ENCODE measurements at regions not wholly inside any gene's neighbourhood (a gene's known extent, or its start where the extent isn't known, plus 50 kb on each side); places are given as distances from the start of the nearest gene placed in this dataset.

DNA sequence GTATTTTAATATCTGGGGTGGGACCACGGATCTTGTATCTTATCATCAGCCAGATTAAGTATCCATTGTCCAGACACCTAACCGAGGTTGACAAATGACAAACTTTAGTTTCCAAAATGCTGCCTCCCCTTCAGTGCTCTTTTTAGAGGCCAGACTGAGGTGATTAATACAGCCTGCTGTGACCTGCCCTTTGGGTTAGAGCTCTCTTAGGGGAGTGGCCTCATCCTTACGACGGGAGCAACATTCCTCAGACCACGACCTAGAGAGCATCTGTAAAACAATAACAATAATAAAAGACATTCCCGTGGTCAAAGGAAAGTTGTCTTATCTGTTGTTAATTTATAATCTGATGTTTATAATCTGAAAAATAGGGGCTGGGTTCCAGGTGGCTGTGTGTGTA, 405.3 kb downstream of the LPIN1 start:
- H3K4me2 ChIP-seq (ENCODE audit: low read length), result no peak overlapping the region
- no peak overlapping the region for H3K27ac ChIP-seq (ENCODE audit: low read depth, low read length)
- peaks cover 11% of the 10 kb centered on the region for H3K4me1 ChIP-seq (ENCODE audit: control insufficient read depth, low read length)
- TF ChIP-seq CTCF (IDR thresholded peaks at IDR 0.05; ENCODE audit: low read depth, low read length, poor library complexity, severe bottlenecking), result no peak
- TF ChIP-seq EZH2phosphoT487 (IDR thresholded peaks at IDR 0.05; ENCODE audit: borderline replicate concordance, low read length), result no peak
- no peaks in the 10 kb centered on the region for H3F3A ChIP-seq (ENCODE audit: control insufficient read depth, insufficient read depth)
- no peaks in the 10 kb centered on the region for H3K9me3 ChIP-seq (ENCODE audit: control insufficient read depth, insufficient read depth, low read length)
- H3K27me3 ChIP-seq (ENCODE audit: control insufficient read depth, low read length), result no peaks in the 10 kb centered on the region
- H3K4me3 ChIP-seq (ENCODE audit: low read length), result no peak overlapping the region
- no peaks in the 10 kb centered on the region for H3K36me3 ChIP-seq (ENCODE audit: control insufficient read depth, low read length)
- no peaks in the 10 kb centered on the region for H3K79me2 ChIP-seq (ENCODE audit: control insufficient read depth, low read length)
- no peaks in the 10 kb centered on the region for H3K9me2 ChIP-seq (replicated peaks; ENCODE audit: control insufficient read depth, low read length)
- no peaks in the 10 kb centered on the region for H4K20me1 ChIP-seq (ENCODE audit: control insufficient read depth, insufficient read depth, low read depth, low read length)

GRCh38 chr2:12152888-12153287, 406.5 kb downstream of the LPIN1 start:
- TF ChIP-seq CTCF (IDR thresholded peaks at IDR 0.05; ENCODE audit: low read depth, low read length, poor library complexity, severe bottlenecking), result no peak
- TF ChIP-seq EZH2phosphoT487 (IDR thresholded peaks at IDR 0.05; ENCODE audit: borderline replicate concordance, low read length), result no peak
- H3K27ac ChIP-seq (ENCODE audit: low read depth, low read length), result no peak overlapping the region
- no peaks in the 10 kb centered on the region for H3K36me3 ChIP-seq (ENCODE audit: control insufficient read depth, low read length)
- no peaks in the 10 kb centered on the region for H3K27me3 ChIP-seq (ENCODE audit: control insufficient read depth, low read length)
- no peak overlapping the region for H3K4me2 ChIP-seq (ENCODE audit: low read length)
- no peak overlapping the region for H3K4me3 ChIP-seq (ENCODE audit: low read length)
- no peaks in the 10 kb centered on the region for H3F3A ChIP-seq (ENCODE audit: control insufficient read depth, insufficient read depth)
- peaks cover 11% of the 10 kb centered on the region for H3K4me1 ChIP-seq (ENCODE audit: control insufficient read depth, low read length)
- no peaks in the 10 kb centered on the region for H4K20me1 ChIP-seq (ENCODE audit: control insufficient read depth, insufficient read depth, low read depth, low read length)
- no peaks in the 10 kb centered on the region for H3K9me2 ChIP-seq (replicated peaks; ENCODE audit: control insufficient read depth, low read length)
- H3K79me2 ChIP-seq (ENCODE audit: control insufficient read depth, low read length), result no peaks in the 10 kb centered on the region
- H3K9me3 ChIP-seq (ENCODE audit: control insufficient read depth, insufficient read depth, low read length), result no peaks in the 10 kb centered on the region

DNA sequence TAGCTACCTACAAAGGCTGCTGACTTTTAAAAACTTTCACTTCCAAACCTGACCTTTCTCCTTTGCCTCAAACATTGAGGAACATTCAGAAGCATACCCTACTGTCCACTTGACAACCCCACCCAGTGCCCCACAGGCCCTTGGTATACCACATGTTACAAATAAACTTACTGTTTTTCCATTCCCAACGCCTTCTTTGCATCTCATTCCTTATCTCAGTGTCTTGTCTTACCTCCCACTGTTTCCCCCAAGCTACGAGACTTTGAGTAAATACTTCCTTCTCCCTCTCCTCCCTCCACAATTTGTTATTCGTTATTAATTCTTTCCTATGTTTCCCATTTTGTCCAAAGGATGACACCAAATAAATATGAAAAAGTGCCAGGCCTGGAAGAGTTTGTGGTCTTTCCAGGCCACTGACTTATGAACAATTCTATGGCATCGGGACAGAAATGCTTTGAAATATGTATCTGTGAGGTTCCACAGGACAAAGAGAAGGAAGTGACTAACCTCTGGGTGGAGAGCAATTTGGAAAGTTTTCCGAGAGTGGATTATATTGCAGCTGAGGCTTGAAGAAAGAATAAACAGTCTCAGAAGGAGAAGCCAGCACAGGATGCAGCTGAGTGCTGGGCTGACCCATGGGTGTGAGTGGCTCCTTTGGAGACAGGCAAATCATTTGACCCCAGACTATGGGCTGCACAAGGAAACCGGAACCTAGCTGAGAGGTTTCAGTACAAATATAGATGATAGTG, 409.0 kb downstream of the LPIN1 start:
- no peaks in the 10 kb centered on the region for H3K9me2 ChIP-seq (replicated peaks; ENCODE audit: control insufficient read depth, low read length)
- H3K27ac ChIP-seq (ENCODE audit: low read depth, low read length), result no peak overlapping the region
- H3K79me2 ChIP-seq (ENCODE audit: control insufficient read depth, low read length), result no peaks in the 10 kb centered on the region
- peaks cover 7% of the 10 kb centered on the region for H3K4me1 ChIP-seq (ENCODE audit: control insufficient read depth, low read length)
- H4K20me1 ChIP-seq (ENCODE audit: control insufficient read depth, insufficient read depth, low read depth, low read length), result no peaks in the 10 kb centered on the region
- H3K4me2 ChIP-seq (ENCODE audit: low read length), result no peak overlapping the region
- no peak overlapping the region for H3K4me3 ChIP-seq (ENCODE audit: low read length)
- no peaks in the 10 kb centered on the region for H3K9me3 ChIP-seq (ENCODE audit: control insufficient read depth, insufficient read depth, low read length)
- H3F3A ChIP-seq (ENCODE audit: control insufficient read depth, insufficient read depth), result no peaks in the 10 kb centered on the region
- no peaks in the 10 kb centered on the region for H3K27me3 ChIP-seq (ENCODE audit: control insufficient read depth, low read length)
- TF ChIP-seq CTCF (IDR thresholded peaks at IDR 0.05; ENCODE audit: low read depth, low read length, poor library complexity, severe bottlenecking) (no peak), EZH2phosphoT487 (IDR thresholded peaks at IDR 0.05; ENCODE audit: borderline replicate concordance, low read length) (no peak)
- no peaks in the 10 kb centered on the region for H3K36me3 ChIP-seq (ENCODE audit: control insufficient read depth, low read length)
